Upper lobe of left lung (tissue), 4 donors: ENCODE measurements at regions not wholly inside any gene's neighbourhood (a gene's known extent, or its start where the extent isn't known, plus 50 kb on each side); places are given as distances from the start of the nearest gene placed in this dataset.

Experiments
- CTCF ChIP-seq, 6 experiments: fragments of 450-650 bp in 4 of 6; fragments of 200-600 bp in 2 of 6; sonication (generic) in 2 of 6; IDR thresholded peaks; one replicate each; pipeline ENCODE4 v1.5.1; 2016 to 2019; ENCODE audit warnings: antibody characterized with exemption in 6 of 6
- POLR2AphosphoS5 ChIP-seq, 2 donors: sonication (generic); formaldehyde crosslinking; IDR thresholded peaks; one replicate each; pipeline ENCODE4 v1.5.1; 2017; ENCODE audit warnings: antibody characterized with exemption in 2 of 2

- TF ChIP-seq CTCF (IDR thresholded peaks at IDR 0.05) (no peak), POLR2AphosphoS5 (IDR thresholded peaks at IDR 0.05) (no peak)
Measured at GRCh38 chr7:115447495-115447894, 525.6 kb downstream of the MDFIC start.
